SK-N-SH treated with all-trans-retinoic acid at 6 μM for 48 hours (cell line): ENCODE measurements at regions not wholly inside any gene's neighbourhood (a gene's known extent, or its start where the extent isn't known, plus 50 kb on each side); places are given as distances from the start of the nearest gene placed in this dataset.

Experiments used
- BACH2 ChIP-seq: fragments of 250-450 bp; sonication (Bioruptor Pico); IDR thresholded peaks from 2 replicates; pipeline ENCODE4 v1.9.0; 2021; ENCODE audit warnings: mild to moderate bottlenecking, borderline replicate concordance
- CSRNP3 ChIP-seq: fragments of 250-450 bp; sonication (Bioruptor Pico); IDR thresholded peaks from 2 replicates; pipeline ENCODE4 v1.5.1; 2021; ENCODE audit warnings: mild to moderate bottlenecking, moderate library complexity
- ESRRG ChIP-seq: fragments of 250-450 bp; sonication (Bioruptor Pico); IDR thresholded peaks from 2 replicates; pipeline ENCODE4 v1.6.1; 2021; ENCODE audit warnings: mild to moderate bottlenecking
- OSR1 ChIP-seq: fragments of 250-450 bp; sonication (Bioruptor Pico); IDR thresholded peaks from 2 replicates; pipeline ENCODE4 v1.8.0; 2022; ENCODE audit warnings: moderate library complexity, mild to moderate bottlenecking, inconsistent platforms
- PATZ1 ChIP-seq: fragments of 250-450 bp; sonication (Bioruptor Pico); IDR thresholded peaks from 2 replicates; pipeline ENCODE4 v1.8.0; 2020; ENCODE audit warnings: mild to moderate bottlenecking, moderate library complexity, borderline replicate concordance
- POU6F1 ChIP-seq: fragments of 250-450 bp; sonication (Bioruptor Pico); IDR thresholded peaks from 2 replicates; pipeline ENCODE4 v1.8.0; 2021; ENCODE audit warnings: low read depth, mild to moderate bottlenecking, moderate library complexity, borderline replicate concordance
- SNAI2 ChIP-seq: fragments of 250-450 bp; sonication (Bioruptor Pico); IDR thresholded peaks from 2 replicates; pipeline ENCODE4 v1.5.0; 2020; ENCODE audit warnings: mild to moderate bottlenecking, moderate library complexity
- TSHZ2 ChIP-seq: fragments of 250-450 bp; sonication (Bioruptor Pico); IDR thresholded peaks from 2 replicates; pipeline ENCODE4 v1.5.0; 2020; ENCODE audit warnings: mild to moderate bottlenecking, moderate library complexity
- ZC3H10 ChIP-seq: fragments of 250-450 bp; sonication (Bioruptor Pico); IDR thresholded peaks from 2 replicates; pipeline ENCODE4 v1.5.1; 2021; ENCODE audit warnings: mild to moderate bottlenecking, moderate library complexity
- ZFP3 ChIP-seq: fragments of 250-450 bp; sonication (Bioruptor Pico); IDR thresholded peaks from 2 replicates; pipeline ENCODE4 v1.5.0; 2020; ENCODE audit warnings: mild to moderate bottlenecking, moderate library complexity
- ZFP30 ChIP-seq: fragments of 450-650 bp; formaldehyde crosslinking; IDR thresholded peaks from 2 replicates; pipeline ENCODE4 v1.5.0; 2022; ENCODE audit warnings: mild to moderate bottlenecking, moderate library complexity
- ZNF8 ChIP-seq: fragments of 450-650 bp; formaldehyde crosslinking; IDR thresholded peaks from 2 replicates; pipeline ENCODE4 v1.5.0; 2020; ENCODE audit warnings: mild to moderate bottlenecking, moderate library complexity

- TF ChIP-seq ZFP3 (CRISPR knock-in tag) (no peak), PATZ1 (CRISPR knock-in tag) (no peak), ZNF8 (no peak), ESRRG (CRISPR knock-in tag) (no peak), BACH2 (CRISPR knock-in tag) (no peak), ZFP30 (no peak), ZC3H10 (CRISPR knock-in tag) (no peak), OSR1 (no peak), POU6F1 (CRISPR knock-in tag) (no peak), SNAI2 (CRISPR knock-in tag) (no peak), CSRNP3 (CRISPR knock-in tag) (no peak), TSHZ2 (CRISPR knock-in tag) (no peak)
Measured at GRCh38 chr14:61187196-61187905, 93.8 kb downstream of the TMEM30B start.
